ENCODE measurements at regions not wholly inside any gene's neighbourhood (a gene's known extent, or its start where the extent isn't known, plus 50 kb on each side); places are given as distances from the start of the nearest gene placed in this dataset.
A peak's percentile ranks its signal among the peaks of the same experiment; 100 is the strongest.

GRCh38 chr6:146890172-146890571 is 291.4 kb downstream of the ADGB start:
- intact Hi-C loops (cut with DNase I, micrococcal nuclease) = no loop called here
- no peak for TF ChIP-seq CTCF (IDR thresholded peaks at IDR 0.05)
- no peak for ATAC-seq
- H3K9me3 ChIP-seq = no peaks in the 10 kb centered on the region
- no peak overlapping the region for H3K4me3 ChIP-seq
- no peaks in the 10 kb centered on the region for H3K36me3 ChIP-seq (ENCODE audit: low read depth)
- no peak for DNase-seq
- H3K4me1 ChIP-seq (ENCODE audit: low read depth) = peaks cover 2% of the 10 kb centered on the region

- H3K4me1 ChIP-seq (ENCODE audit: low read depth) = no peaks in the 10 kb centered on the region
- DNase-seq (no peak), ATAC-seq (no peak)
- no peak overlapping the region for H3K4me3 ChIP-seq
- H3K36me3 ChIP-seq (ENCODE audit: low read depth) = no peaks in the 10 kb centered on the region
- H3K9me3 ChIP-seq = no peaks in the 10 kb centered on the region
- TF ChIP-seq CTCF (IDR thresholded peaks at IDR 0.05) = no peak
- intact Hi-C loops (cut with DNase I, micrococcal nuclease) = no loop called here
Measured at GRCh38 chr6:146890644-146891434, 292.1 kb downstream of the ADGB start.

GRCh38 chr6:146891615-146892265 is 293.0 kb downstream of the ADGB start:
- H3K4me3 ChIP-seq = no peak overlapping the region
- DNase-seq (no peak), ATAC-seq (no peak)
- intact Hi-C loops (cut with DNase I, micrococcal nuclease) = no loop called here
- no peak for TF ChIP-seq CTCF (IDR thresholded peaks at IDR 0.05)
- no peaks in the 10 kb centered on the region for H3K4me1 ChIP-seq (ENCODE audit: low read depth)
- no peaks in the 10 kb centered on the region for H3K9me3 ChIP-seq
- no peaks in the 10 kb centered on the region for H3K36me3 ChIP-seq (ENCODE audit: low read depth)

GRCh38 chr6:146892283-146892612 is 293.5 kb downstream of the ADGB start:
- no peak for ATAC-seq

GRCh38 chr6:146892613-146893401 is 294.0 kb downstream of the ADGB start:
- no peak overlapping the region for H3K4me3 ChIP-seq
- DNase-seq (no peak), ATAC-seq (peak; percentile 38)
- no peaks in the 10 kb centered on the region for H3K36me3 ChIP-seq (ENCODE audit: low read depth)
- no peaks in the 10 kb centered on the region for H3K4me1 ChIP-seq (ENCODE audit: low read depth)
- intact Hi-C loops (cut with DNase I, micrococcal nuclease) = no loop called here
- no peaks in the 10 kb centered on the region for H3K9me3 ChIP-seq
- no peak for TF ChIP-seq CTCF (IDR thresholded peaks at IDR 0.05)

More at GRCh38 chr6:146892283-146892612, 293.5 kb downstream of the ADGB start:
- no peak for DNase-seq
- no peak for TF ChIP-seq CTCF (IDR thresholded peaks at IDR 0.05)
- no peaks in the 10 kb centered on the region for H3K36me3 ChIP-seq (ENCODE audit: low read depth)
- no peaks in the 10 kb centered on the region for H3K9me3 ChIP-seq
- H3K4me3 ChIP-seq = no peak overlapping the region
- intact Hi-C loops (cut with DNase I, micrococcal nuclease) = no loop called here
- no peaks in the 10 kb centered on the region for H3K4me1 ChIP-seq (ENCODE audit: low read depth)
